GM23338 (cell line): ENCODE measurements at regions not wholly inside any gene's neighbourhood (a gene's known extent, or its start where the extent isn't known, plus 50 kb on each side); places are given as distances from the start of the nearest gene placed in this dataset.

Experiments used
- CTCF ChIP-seq, 2 experiments: fragments of 200-600 bp in 1 of 2; sonication (generic) in 1 of 2; conservative IDR thresholded peaks; 2 replicates each; pipeline versions ENCODE4 v1.5.1 to v1.6.1; 2016 to 2017; ENCODE audit warnings: antibody characterized with exemption in 2 of 2, low read depth in 2 of 2, mild to moderate bottlenecking in 2 of 2, moderate library complexity in 1 of 2
- ETS1 ChIP-seq: IDR thresholded peaks from 2 replicates; pipeline ENCODE4 v1.6.1; 2016; ENCODE audit warnings: antibody characterized with exemption
- EZH2phosphoT487 ChIP-seq: fragments of 200-600 bp; sonication (generic); IDR thresholded peaks from one replicate; pipeline ENCODE4 v1.8.1; 2018; ENCODE audit warnings: antibody characterized with exemption; ENCODE audit not compliant: unreplicated experiment
- POLR2AphosphoS5 ChIP-seq: IDR thresholded peaks from 2 replicates; pipeline ENCODE4 v1.6.1; 2016; ENCODE audit warnings: antibody characterized with exemption, low read depth
- REST ChIP-seq: IDR thresholded peaks from one replicate; pipeline ENCODE4 v1.6.1; 2018; ENCODE audit warnings: antibody characterized with exemption; ENCODE audit not compliant: unreplicated experiment
- ZNF114 ChIP-seq: fragments of 250-450 bp; sonication (Bioruptor Pico); IDR thresholded peaks from 2 replicates; pipeline ENCODE4 v1.5.0; 2020; ENCODE audit warnings: mild to moderate bottlenecking, moderate library complexity

- TF ChIP-seq CTCF (conservative IDR thresholded peaks at IDR 0.05; ENCODE audit: low read depth in 2 of 2) (no peak), EZH2phosphoT487 (no peak), REST (no peak), ETS1 (no peak), ZNF114 (CRISPR knock-in tag) (no peak), POLR2AphosphoS5 (no peak)
These were observed 187.7 kb downstream of the MTERF1 start for GRCh38 chr7:91692800-91693199.
